ENCODE measurements at regions not wholly inside any gene's neighbourhood (a gene's known extent, or its start where the extent isn't known, plus 50 kb on each side); places are given as distances from the start of the nearest gene placed in this dataset.

DNA sequence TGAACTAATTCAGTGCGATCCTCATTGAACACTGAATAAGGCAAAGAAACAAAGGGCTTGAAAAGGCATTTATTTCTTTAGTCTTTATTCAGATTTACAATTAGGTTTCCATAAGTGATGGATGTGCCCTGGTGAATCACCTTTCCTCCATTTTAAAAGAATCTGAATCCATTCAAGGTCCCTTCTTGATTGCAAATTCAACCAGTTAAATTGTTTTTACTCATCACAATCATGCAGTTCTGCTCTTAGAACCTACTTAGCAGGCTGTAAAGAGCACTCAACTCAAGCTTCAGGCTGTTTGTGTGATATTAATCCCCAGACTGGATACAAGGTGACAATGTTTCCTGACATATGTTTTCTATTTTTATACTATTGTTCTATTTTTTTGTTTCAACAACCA lies 321.0 kb downstream of the TBC1D4 start:
- Histone ChIP-seq H2AFZ (ENCODE audit: low read length) (no peak overlapping the region), H3K27me3 (ENCODE audit: insufficient read depth, low read length) (no peaks in the 10 kb centered on the region), H3K27ac (ENCODE audit: low read depth, low read length, poor library complexity, severe bottlenecking) (no peak overlapping the region), H3K36me3 (ENCODE audit: insufficient read depth, low read length) (no peaks in the 10 kb centered on the region), H3K9me2 (ENCODE audit: low read depth, low read length) (no peaks in the 10 kb centered on the region), H3K4me3 (ENCODE audit: low read depth, low read length, poor library complexity, severe bottlenecking) (no peak overlapping the region), H3K79me2 (ENCODE audit: insufficient read depth, low read length) (no peaks in the 10 kb centered on the region), H3K9ac (ENCODE audit: low read length) (no peak overlapping the region), H3K9me3 (ENCODE audit: low read length) (no peaks in the 10 kb centered on the region), H3K4me2 (ENCODE audit: low read length) (no peak overlapping the region), H3K4me1 (ENCODE audit: insufficient read depth, low read length, severe bottlenecking) (no peaks in the 10 kb centered on the region), H4K20me1 (ENCODE audit: insufficient read depth, low read length) (no peaks in the 10 kb centered on the region), H3F3A (ENCODE audit: insufficient read depth, low read length) (no peaks in the 10 kb centered on the region)
- no peak for TF ChIP-seq EZH2 (IDR thresholded peaks at IDR 0.05; ENCODE audit: borderline replicate concordance, low read length)
- TF ChIP-seq, protein P1, sequence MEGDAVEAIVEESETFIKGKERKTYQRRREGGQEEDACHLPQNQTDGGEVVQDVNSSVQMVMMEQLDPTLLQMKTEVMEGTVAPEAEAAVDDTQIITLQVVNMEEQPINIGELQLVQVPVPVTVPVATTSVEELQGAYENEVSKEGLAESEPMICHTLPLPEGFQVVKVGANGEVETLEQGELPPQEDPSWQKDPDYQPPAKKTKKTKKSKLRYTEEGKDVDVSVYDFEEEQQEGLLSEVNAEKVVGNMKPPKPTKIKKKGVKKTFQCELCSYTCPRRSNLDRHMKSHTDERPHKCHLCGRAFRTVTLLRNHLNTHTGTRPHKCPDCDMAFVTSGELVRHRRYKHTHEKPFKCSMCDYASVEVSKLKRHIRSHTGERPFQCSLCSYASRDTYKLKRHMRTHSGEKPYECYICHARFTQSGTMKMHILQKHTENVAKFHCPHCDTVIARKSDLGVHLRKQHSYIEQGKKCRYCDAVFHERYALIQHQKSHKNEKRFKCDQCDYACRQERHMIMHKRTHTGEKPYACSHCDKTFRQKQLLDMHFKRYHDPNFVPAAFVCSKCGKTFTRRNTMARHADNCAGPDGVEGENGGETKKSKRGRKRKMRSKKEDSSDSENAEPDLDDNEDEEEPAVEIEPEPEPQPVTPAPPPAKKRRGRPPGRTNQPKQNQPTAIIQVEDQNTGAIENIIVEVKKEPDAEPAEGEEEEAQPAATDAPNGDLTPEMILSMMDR (IDR thresholded peaks at IDR 0.05; ENCODE audit: low read length): no peak

DNA sequence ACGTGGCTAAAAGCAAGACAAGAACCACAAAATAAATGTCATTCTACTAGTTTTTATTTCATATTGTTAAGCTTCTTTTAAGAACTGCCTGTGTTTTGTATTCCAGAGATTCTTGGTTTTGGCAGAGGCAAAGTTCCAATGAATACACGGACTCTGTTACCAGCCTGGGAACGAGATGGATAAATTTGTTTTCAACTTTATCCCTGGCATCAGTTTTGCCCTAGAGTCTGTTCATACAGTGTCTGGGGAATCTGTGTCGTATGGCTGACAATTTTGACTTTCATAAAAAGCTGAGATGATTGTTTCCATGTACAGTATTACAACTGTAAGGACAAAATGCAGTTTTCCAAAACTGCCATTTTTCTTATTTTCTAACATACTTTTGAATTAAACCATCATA lies 327.6 kb downstream of the TBC1D4 start:
- no peaks in the 10 kb centered on the region for H3K9me3 ChIP-seq (ENCODE audit: low read length)
- no peak overlapping the region for H3K27ac ChIP-seq (ENCODE audit: low read depth, low read length, poor library complexity, severe bottlenecking)
- H3K9me2 ChIP-seq (ENCODE audit: low read depth, low read length): no peaks in the 10 kb centered on the region
- H2AFZ ChIP-seq (ENCODE audit: low read length): no peak overlapping the region
- no peaks in the 10 kb centered on the region for H3F3A ChIP-seq (ENCODE audit: insufficient read depth, low read length)
- no peak for TF ChIP-seq EZH2 (IDR thresholded peaks at IDR 0.05; ENCODE audit: borderline replicate concordance, low read length)
- TF ChIP-seq, protein P1 (IDR thresholded peaks at IDR 0.05; ENCODE audit: low read length): no peak
- no peak overlapping the region for H3K9ac ChIP-seq (ENCODE audit: low read length)
- H3K4me3 ChIP-seq (ENCODE audit: low read depth, low read length, poor library complexity, severe bottlenecking): no peak overlapping the region
- no peak overlapping the region for H3K4me2 ChIP-seq (ENCODE audit: low read length)
- no peaks in the 10 kb centered on the region; the same call in 1 of the 2 replicates for H3K27me3 ChIP-seq (ENCODE audit: insufficient read depth, low read length)
- no peaks in the 10 kb centered on the region for H3K36me3 ChIP-seq (ENCODE audit: insufficient read depth, low read length)
- no peaks in the 10 kb centered on the region for H3K79me2 ChIP-seq (ENCODE audit: insufficient read depth, low read length)
- H3K4me1 ChIP-seq (ENCODE audit: insufficient read depth, low read length, severe bottlenecking): no peaks in the 10 kb centered on the region
- no peaks in the 10 kb centered on the region for H4K20me1 ChIP-seq (ENCODE audit: insufficient read depth, low read length)

DNA sequence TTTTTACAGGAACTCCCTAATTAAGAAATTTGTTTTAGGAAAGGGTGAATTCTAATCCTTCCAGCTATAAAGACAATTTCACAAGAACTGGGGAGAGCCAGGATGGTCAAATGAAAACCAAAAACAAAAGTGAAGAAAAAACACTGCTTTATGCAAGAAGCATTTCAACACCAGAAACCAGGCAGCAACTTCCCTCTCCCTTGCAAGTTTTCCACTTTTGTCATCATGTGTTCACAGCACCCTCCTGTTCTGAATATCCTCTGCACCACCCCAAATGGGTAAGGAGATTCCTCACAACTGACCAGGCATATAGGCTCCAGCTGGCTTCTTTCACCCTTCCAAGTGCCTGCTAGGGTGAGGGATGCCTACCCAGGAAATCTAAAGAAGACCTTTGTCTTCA lies 328.1 kb downstream of the TBC1D4 start:
- Histone ChIP-seq H3K4me1 (ENCODE audit: insufficient read depth, low read length, severe bottlenecking) (no peaks in the 10 kb centered on the region), H3K9me2 (ENCODE audit: low read depth, low read length) (no peaks in the 10 kb centered on the region), H3K4me2 (ENCODE audit: low read length) (no peak overlapping the region), H3K9me3 (ENCODE audit: low read length) (no peaks in the 10 kb centered on the region), H3K4me3 (ENCODE audit: low read depth, low read length, poor library complexity, severe bottlenecking) (no peak overlapping the region), H3K79me2 (ENCODE audit: insufficient read depth, low read length) (no peaks in the 10 kb centered on the region), H3F3A (ENCODE audit: insufficient read depth, low read length) (no peaks in the 10 kb centered on the region), H2AFZ (ENCODE audit: low read length) (no peak overlapping the region), H3K9ac (ENCODE audit: low read length) (no peak overlapping the region), H3K36me3 (ENCODE audit: insufficient read depth, low read length) (no peaks in the 10 kb centered on the region), H3K27ac (ENCODE audit: low read depth, low read length, poor library complexity, severe bottlenecking) (no peak overlapping the region), H3K27me3 (ENCODE audit: insufficient read depth, low read length) (no peaks in the 10 kb centered on the region; the same call in 1 of the 2 replicates), H4K20me1 (ENCODE audit: insufficient read depth, low read length) (no peaks in the 10 kb centered on the region)
- TF ChIP-seq, protein P1 (IDR thresholded peaks at IDR 0.05; ENCODE audit: low read length): no peak
- no peak for TF ChIP-seq EZH2 (IDR thresholded peaks at IDR 0.05; ENCODE audit: borderline replicate concordance, low read length)

Measured in OCI-LY1 (cell line).